ENCODE measurements at regions not wholly inside any gene's neighbourhood (a gene's known extent, or its start where the extent isn't known, plus 50 kb on each side); places are given as distances from the start of the nearest gene placed in this dataset.

GRCh38 chr6:74611220-74611619 is 594.6 kb downstream of the COL12A1 start:
- Histone ChIP-seq H3K36me3 (ENCODE audit: insufficient read depth, low read length) (no peaks in the 10 kb centered on the region), H3K9me3 (ENCODE audit: low read length) (no peaks in the 10 kb centered on the region), H3K9me2 (ENCODE audit: insufficient read depth, low read length) (no peaks in the 10 kb centered on the region), H2AFZ (ENCODE audit: low read length) (no peak overlapping the region), H3K27ac (ENCODE audit: low read depth, low read length, poor library complexity, severe bottlenecking) (no peak overlapping the region), H3K79me2 (ENCODE audit: insufficient read depth, low read depth, low read length) (no peaks in the 10 kb centered on the region), H3K4me2 (ENCODE audit: low read length) (no peak overlapping the region), H3K4me1 (ENCODE audit: insufficient read depth, low read length, poor library complexity, severe bottlenecking) (no peaks in the 10 kb centered on the region), H4K20me1 (ENCODE audit: insufficient read depth, low read length) (no peaks in the 10 kb centered on the region), H3K4me3 (ENCODE audit: low read depth, low read length, poor library complexity, severe bottlenecking) (no peak overlapping the region)
- intact Hi-C loops (cut with micrococcal nuclease; ENCODE audit: unreplicated experiment) = no loop called here
- POLR2A ChIA-PET = interaction anchor here (0.7 kb wide), 1 partner anchor 67 kb away, joined by 4 read pairs; no protein-coding TSS in a partner anchor
- TF ChIP-seq EZH2phosphoT487 (IDR thresholded peaks at IDR 0.05; ENCODE audit: borderline replicate concordance, low read depth, low read length) = no peak
- no peak for TF ChIP-seq CTCF (conservative IDR thresholded peaks at IDR 0.05; ENCODE audit: low read length)
- no peak for DNase-seq (ENCODE audit: low spot score)
- BruUV-seq (replicated peaks) = no TSS peak
- CTCF ChIA-PET (ENCODE audit: unreplicated experiment) = no interaction called here

- ChIA-PET CTCF (ENCODE audit: unreplicated experiment) (no interaction called here), POLR2A (no interaction called here)
- intact Hi-C loops (cut with micrococcal nuclease; ENCODE audit: unreplicated experiment) = no loop called here
- DNase-seq (ENCODE audit: low spot score) = no peak
- Histone ChIP-seq H3K4me3 (ENCODE audit: low read depth, low read length, poor library complexity, severe bottlenecking) (no peak overlapping the region), H3K79me2 (ENCODE audit: insufficient read depth, low read depth, low read length) (no peaks in the 10 kb centered on the region), H3K4me2 (ENCODE audit: low read length) (no peak overlapping the region), H3K9me2 (ENCODE audit: insufficient read depth, low read length) (no peaks in the 10 kb centered on the region), H2AFZ (ENCODE audit: low read length) (no peak overlapping the region), H3K36me3 (ENCODE audit: insufficient read depth, low read length) (no peaks in the 10 kb centered on the region), H4K20me1 (ENCODE audit: insufficient read depth, low read length) (no peaks in the 10 kb centered on the region), H3K27ac (ENCODE audit: low read depth, low read length, poor library complexity, severe bottlenecking) (no peak overlapping the region), H3K9me3 (ENCODE audit: low read length) (no peaks in the 10 kb centered on the region), H3K4me1 (ENCODE audit: insufficient read depth, low read length, poor library complexity, severe bottlenecking) (no peaks in the 10 kb centered on the region)
- TF ChIP-seq CTCF (conservative IDR thresholded peaks at IDR 0.05; ENCODE audit: low read length) (no peak), EZH2phosphoT487 (IDR thresholded peaks at IDR 0.05; ENCODE audit: borderline replicate concordance, low read depth, low read length) (no peak)
- BruUV-seq (replicated peaks) = no TSS peak
These were observed 595.5 kb downstream of the COL12A1 start for GRCh38 chr6:74610352-74610751.

- intact Hi-C loops (cut with micrococcal nuclease; ENCODE audit: unreplicated experiment) = no loop called here
- no peak overlapping the region for H2AFZ ChIP-seq (ENCODE audit: low read length)
- ChIA-PET CTCF (ENCODE audit: unreplicated experiment) (no interaction called here), POLR2A (no interaction called here)
- no peaks in the 10 kb centered on the region for H3K36me3 ChIP-seq (ENCODE audit: insufficient read depth, low read length)
- H3K4me1 ChIP-seq (ENCODE audit: insufficient read depth, low read length, poor library complexity, severe bottlenecking) = no peaks in the 10 kb centered on the region
- no peaks in the 10 kb centered on the region for H3K79me2 ChIP-seq (ENCODE audit: insufficient read depth, low read depth, low read length)
- no peak overlapping the region for H3K27ac ChIP-seq (ENCODE audit: low read depth, low read length, poor library complexity, severe bottlenecking)
- H4K20me1 ChIP-seq (ENCODE audit: insufficient read depth, low read length) = no peaks in the 10 kb centered on the region
- no peaks in the 10 kb centered on the region for H3K9me2 ChIP-seq (ENCODE audit: insufficient read depth, low read length)
- no peaks in the 10 kb centered on the region for H3K9me3 ChIP-seq (ENCODE audit: low read length)
- no peak overlapping the region for H3K4me3 ChIP-seq (ENCODE audit: low read depth, low read length, poor library complexity, severe bottlenecking)
- TF ChIP-seq EZH2phosphoT487 (IDR thresholded peaks at IDR 0.05; ENCODE audit: borderline replicate concordance, low read depth, low read length) = no peak
- TF ChIP-seq CTCF (conservative IDR thresholded peaks at IDR 0.05; ENCODE audit: low read length) = no peak
- no TSS peak for BruUV-seq (replicated peaks)
- no peak for DNase-seq (ENCODE audit: low spot score)
- no peak overlapping the region for H3K4me2 ChIP-seq (ENCODE audit: low read length)
These were observed 596.0 kb downstream of the COL12A1 start for GRCh38 chr6:74609871-74610270.
